Caco-2 (cell line): ENCODE measurements at regions not wholly inside any gene's neighbourhood (a gene's known extent, or its start where the extent isn't known, plus 50 kb on each side); places are given as distances from the start of the nearest gene placed in this dataset.

Experiments used
- BruUV-seq: library from RNA; stranded (reverse); fragments of 400-500 nt; replicated peaks from 2 replicates; lab custom pipeline; 2021; lab: Mats Ljungman, UMichigan
- CTCF ChIA-PET: fragments of 300-600 bp; sonication (Branson Sonifier 250); formaldehyde crosslinking; loops from one replicate; lab custom pipeline; 2022; ENCODE audit warnings: antibody characterized with exemption; lab: Charles Lee
- POLR2A ChIA-PET: fragments of 300-600 bp; sonication (Branson Sonifier 250); formaldehyde crosslinking; loops from one replicate; lab custom pipeline; 2022; ENCODE audit warnings: antibody characterized with exemption; lab: Charles Lee
- DNase-seq, 2 experiments: peaks; one replicate each; pipeline versions ENCODE4 v3.0.0 to v3.0.0-alpha.2; 2020 to 2022
- H3K27me3 ChIP-seq: replicated peaks from 2 replicates; pipeline ENCODE4 v1.6.0; 2011; ENCODE audit warnings: low read length; ENCODE audit not compliant: control insufficient read depth, insufficient read depth
- H3K36me3 ChIP-seq: 2 replicates; pipeline ENCODE4 v1.5.1; 2011; ENCODE audit warnings: low read length; ENCODE audit not compliant: control insufficient read depth, insufficient read depth
- H3K4me1 ChIP-seq: fragments of 250-450 bp; sonication (Bioruptor Pico); 2 replicates; pipeline ENCODE4 v1.5.1; 2020; ENCODE audit warnings: mild to moderate bottlenecking
- H3K4me3 ChIP-seq: 2 replicates; pipeline ENCODE4 v1.5.1; 2011; ENCODE audit warnings: low read depth, mild to moderate bottlenecking, control low read depth, low read length
- H3K9me3 ChIP-seq: fragments of 250-450 bp; sonication (Bioruptor Pico); 2 replicates; pipeline ENCODE4 v1.5.1; 2020; ENCODE audit warnings: mild to moderate bottlenecking, moderate library complexity
- H3K27ac Mint-ChIP-seq: one replicate; pipeline ENCODE4 v1.8.0; 2022; ENCODE audit warnings: mixed read lengths; ENCODE audit not compliant: unreplicated experiment
- H3K27me3 Mint-ChIP-seq: one replicate; pipeline ENCODE4 v1.8.0; 2022; ENCODE audit warnings: mixed read lengths; ENCODE audit not compliant: insufficient read depth, unreplicated experiment
- H3K36me3 Mint-ChIP-seq: one replicate; pipeline ENCODE4 v1.8.0; 2022; ENCODE audit warnings: mild to moderate bottlenecking, mixed read lengths; ENCODE audit not compliant: insufficient read depth, unreplicated experiment
- H3K4me1 Mint-ChIP-seq: one replicate; pipeline ENCODE4 v1.8.0; 2022; ENCODE audit warnings: low read depth, mixed read lengths; ENCODE audit not compliant: unreplicated experiment
- H3K4me3 Mint-ChIP-seq: one replicate; pipeline ENCODE4 v1.8.0; 2022; ENCODE audit warnings: mild to moderate bottlenecking, moderate library complexity, mixed read lengths; ENCODE audit not compliant: unreplicated experiment
- H3K9me3 Mint-ChIP-seq: one replicate; pipeline ENCODE4 v1.8.0; 2022; ENCODE audit warnings: mixed read lengths; ENCODE audit not compliant: unreplicated experiment
- intact Hi-C: fragments of 100-400 bp; cut with micrococcal nuclease; formaldehyde crosslinking; loops from one replicate; pipeline ENCODE4 v1.10.0; 2022; ENCODE audit not compliant: unreplicated experiment
- TF ChIP-seq, protein P1 (sequence below), 2 experiments: fragments of 200-600 bp in 1 of 2; IDR thresholded peaks; 1 replicate in 1 of 2; 2 replicates in 1 of 2; pipeline versions ENCODE4 v1.5.1 to v1.8.0; 2011 to 2022; ENCODE audit warnings: antibody characterized with exemption in 1 of 2, control low read depth in 1 of 2, inconsistent platforms in 1 of 2, low read depth in 1 of 2, low read length in 1 of 2, mild to moderate bottlenecking in 1 of 2, moderate library complexity in 1 of 2; ENCODE audit not compliant: insufficient read depth in 1 of 2, severe bottlenecking in 1 of 2, unreplicated experiment in 1 of 2

DNA sequence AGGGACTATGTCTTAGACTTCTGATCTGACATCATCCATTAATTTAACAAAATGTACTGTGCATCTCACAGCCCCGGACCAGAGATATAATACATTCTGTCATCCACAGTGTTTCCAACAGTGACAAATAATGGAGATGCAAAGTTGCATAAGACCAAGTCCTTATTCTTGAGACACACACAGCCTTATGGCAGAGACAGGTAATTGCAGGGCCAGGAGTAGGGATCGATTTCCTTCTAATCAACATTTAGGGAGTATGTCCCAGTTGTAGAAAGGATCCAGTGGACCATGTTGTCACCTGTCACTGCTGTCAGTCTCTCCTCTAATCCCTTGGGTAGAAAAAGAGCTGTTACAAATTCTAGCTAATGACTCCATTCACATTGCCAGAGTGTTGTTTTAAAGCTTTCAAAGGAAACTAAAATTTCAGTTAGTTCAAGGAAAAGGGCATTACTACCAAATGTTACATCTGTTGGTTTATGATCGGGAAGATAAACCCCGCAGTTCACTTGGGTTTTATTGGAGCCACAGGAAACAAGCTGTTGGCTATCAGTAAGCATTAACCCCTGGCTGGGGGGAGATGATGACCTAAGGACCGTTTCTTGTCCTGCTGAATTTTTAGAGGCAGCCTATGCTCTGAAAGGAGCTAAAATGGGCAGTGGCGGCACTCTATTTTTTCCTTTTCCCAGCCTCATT lies 111.4 kb upstream of the ATXN1 start:
- Mint-ChIP-seq H3K9me3 (peaks cover under 1% of the 10 kb centered on the region), H3K27ac (no peak overlapping the region), H3K4me1 (no peaks in the 10 kb centered on the region), H3K4me3 (no peak overlapping the region), H3K27me3 (peaks cover 14% of the 10 kb centered on the region), H3K36me3 (no peaks in the 10 kb centered on the region)
- Histone ChIP-seq H3K9me3 (no peaks in the 10 kb centered on the region), H3K36me3 (no peaks in the 10 kb centered on the region), H3K27me3 (no peaks in the 10 kb centered on the region), H3K4me3 (no peak overlapping the region), H3K4me1 (no peaks in the 10 kb centered on the region)
- intact Hi-C loops, result no loop called here
- ChIA-PET CTCF (no interaction called here), POLR2A (no interaction called here)
- TF ChIP-seq, protein P1, sequence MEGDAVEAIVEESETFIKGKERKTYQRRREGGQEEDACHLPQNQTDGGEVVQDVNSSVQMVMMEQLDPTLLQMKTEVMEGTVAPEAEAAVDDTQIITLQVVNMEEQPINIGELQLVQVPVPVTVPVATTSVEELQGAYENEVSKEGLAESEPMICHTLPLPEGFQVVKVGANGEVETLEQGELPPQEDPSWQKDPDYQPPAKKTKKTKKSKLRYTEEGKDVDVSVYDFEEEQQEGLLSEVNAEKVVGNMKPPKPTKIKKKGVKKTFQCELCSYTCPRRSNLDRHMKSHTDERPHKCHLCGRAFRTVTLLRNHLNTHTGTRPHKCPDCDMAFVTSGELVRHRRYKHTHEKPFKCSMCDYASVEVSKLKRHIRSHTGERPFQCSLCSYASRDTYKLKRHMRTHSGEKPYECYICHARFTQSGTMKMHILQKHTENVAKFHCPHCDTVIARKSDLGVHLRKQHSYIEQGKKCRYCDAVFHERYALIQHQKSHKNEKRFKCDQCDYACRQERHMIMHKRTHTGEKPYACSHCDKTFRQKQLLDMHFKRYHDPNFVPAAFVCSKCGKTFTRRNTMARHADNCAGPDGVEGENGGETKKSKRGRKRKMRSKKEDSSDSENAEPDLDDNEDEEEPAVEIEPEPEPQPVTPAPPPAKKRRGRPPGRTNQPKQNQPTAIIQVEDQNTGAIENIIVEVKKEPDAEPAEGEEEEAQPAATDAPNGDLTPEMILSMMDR (IDR thresholded peaks at IDR 0.05; ENCODE audit: insufficient read depth in 1 of 2, low read depth in 1 of 2, low read length in 1 of 2, severe bottlenecking in 1 of 2, unreplicated experiment in 1 of 2), result no peak
- no TSS peak for BruUV-seq
- DNase-seq, result no peak

- POLR2A ChIA-PET, result no interaction called here
- no peaks in the 10 kb centered on the region for H3K36me3 Mint-ChIP-seq
- Histone ChIP-seq H3K4me3 (no peak overlapping the region), H3K36me3 (no peaks in the 10 kb centered on the region), H3K9me3 (no peaks in the 10 kb centered on the region), H3K27me3 (no peaks in the 10 kb centered on the region), H3K4me1 (no peaks in the 10 kb centered on the region)
- H3K27me3 Mint-ChIP-seq, result peaks cover 16% of the 10 kb centered on the region
- no peak for DNase-seq
- H3K9me3 Mint-ChIP-seq, result no peaks in the 10 kb centered on the region
- H3K4me1 Mint-ChIP-seq, result no peaks in the 10 kb centered on the region
- H3K27ac Mint-ChIP-seq, result no peak overlapping the region
- no peak overlapping the region for H3K4me3 Mint-ChIP-seq
- intact Hi-C loops, result no loop called here
- BruUV-seq, result no TSS peak
- CTCF ChIA-PET, result no interaction called here
- TF ChIP-seq, protein P1 (IDR thresholded peaks at IDR 0.05; ENCODE audit: insufficient read depth in 1 of 2, low read depth in 1 of 2, low read length in 1 of 2, severe bottlenecking in 1 of 2, unreplicated experiment in 1 of 2), result no peak
These were observed 109.8 kb upstream of the ATXN1 start for GRCh38 chr6:16871047-16871446.

DNA sequence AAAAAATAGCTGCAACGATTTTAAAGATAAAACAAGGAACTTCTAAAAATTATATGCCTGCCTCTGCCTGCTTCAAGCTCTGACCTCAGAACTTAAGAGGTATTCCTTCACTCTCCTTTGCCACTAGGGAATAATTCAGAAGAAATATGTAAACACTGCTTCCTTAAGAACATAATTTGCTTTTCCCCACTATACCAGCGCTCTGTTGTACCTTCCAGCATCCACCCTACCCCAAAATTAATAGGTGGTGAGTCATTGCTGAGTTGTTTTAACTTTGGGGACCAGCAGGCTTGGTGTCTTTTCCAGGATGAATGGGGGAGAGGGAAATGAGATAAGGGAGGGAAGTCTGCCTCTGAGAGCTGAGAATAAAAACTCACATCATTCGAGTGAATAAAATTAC lies 107.7 kb upstream of the ATXN1 start:
- H3K4me3 Mint-ChIP-seq, result no peak overlapping the region
- no peaks in the 10 kb centered on the region for H3K9me3 ChIP-seq
- DNase-seq, result no peak
- H3K36me3 ChIP-seq, result no peaks in the 10 kb centered on the region
- no TSS peak for BruUV-seq
- no peak overlapping the region for H3K27ac Mint-ChIP-seq
- H3K9me3 Mint-ChIP-seq, result no peaks in the 10 kb centered on the region
- no peaks in the 10 kb centered on the region for H3K36me3 Mint-ChIP-seq
- intact Hi-C loops, result no loop called here
- no peak overlapping the region for H3K4me3 ChIP-seq
- H3K4me1 Mint-ChIP-seq, result no peaks in the 10 kb centered on the region
- POLR2A ChIA-PET, result no interaction called here
- no peaks in the 10 kb centered on the region for H3K4me1 ChIP-seq
- peaks cover 16% of the 10 kb centered on the region for H3K27me3 Mint-ChIP-seq
- CTCF ChIA-PET, result no interaction called here
- no peaks in the 10 kb centered on the region for H3K27me3 ChIP-seq
- TF ChIP-seq, protein P1 (IDR thresholded peaks at IDR 0.05; ENCODE audit: insufficient read depth in 1 of 2, low read depth in 1 of 2, low read length in 1 of 2, severe bottlenecking in 1 of 2, unreplicated experiment in 1 of 2), result no peak
